ENCODE measurements at regions not wholly inside any gene's neighbourhood (a gene's known extent, or its start where the extent isn't known, plus 50 kb on each side); places are given as distances from the start of the nearest gene placed in this dataset.

GRCh38 chr2:235319095-235319494 is 174.7 kb upstream of the AGAP1 start:
- H3K27ac ChIP-seq (ENCODE audit: low read length): no peak overlapping the region
- BruUV-seq (replicated peaks): no TSS peak
- CTCF ChIA-PET: no interaction called here
- TF ChIP-seq, protein P1, sequence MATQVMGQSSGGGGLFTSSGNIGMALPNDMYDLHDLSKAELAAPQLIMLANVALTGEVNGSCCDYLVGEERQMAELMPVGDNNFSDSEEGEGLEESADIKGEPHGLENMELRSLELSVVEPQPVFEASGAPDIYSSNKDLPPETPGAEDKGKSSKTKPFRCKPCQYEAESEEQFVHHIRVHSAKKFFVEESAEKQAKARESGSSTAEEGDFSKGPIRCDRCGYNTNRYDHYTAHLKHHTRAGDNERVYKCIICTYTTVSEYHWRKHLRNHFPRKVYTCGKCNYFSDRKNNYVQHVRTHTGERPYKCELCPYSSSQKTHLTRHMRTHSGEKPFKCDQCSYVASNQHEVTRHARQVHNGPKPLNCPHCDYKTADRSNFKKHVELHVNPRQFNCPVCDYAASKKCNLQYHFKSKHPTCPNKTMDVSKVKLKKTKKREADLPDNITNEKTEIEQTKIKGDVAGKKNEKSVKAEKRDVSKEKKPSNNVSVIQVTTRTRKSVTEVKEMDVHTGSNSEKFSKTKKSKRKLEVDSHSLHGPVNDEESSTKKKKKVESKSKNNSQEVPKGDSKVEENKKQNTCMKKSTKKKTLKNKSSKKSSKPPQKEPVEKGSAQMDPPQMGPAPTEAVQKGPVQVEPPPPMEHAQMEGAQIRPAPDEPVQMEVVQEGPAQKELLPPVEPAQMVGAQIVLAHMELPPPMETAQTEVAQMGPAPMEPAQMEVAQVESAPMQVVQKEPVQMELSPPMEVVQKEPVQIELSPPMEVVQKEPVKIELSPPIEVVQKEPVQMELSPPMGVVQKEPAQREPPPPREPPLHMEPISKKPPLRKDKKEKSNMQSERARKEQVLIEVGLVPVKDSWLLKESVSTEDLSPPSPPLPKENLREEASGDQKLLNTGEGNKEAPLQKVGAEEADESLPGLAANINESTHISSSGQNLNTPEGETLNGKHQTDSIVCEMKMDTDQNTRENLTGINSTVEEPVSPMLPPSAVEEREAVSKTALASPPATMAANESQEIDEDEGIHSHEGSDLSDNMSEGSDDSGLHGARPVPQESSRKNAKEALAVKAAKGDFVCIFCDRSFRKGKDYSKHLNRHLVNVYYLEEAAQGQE (IDR thresholded peaks at IDR 0.05; ENCODE audit: insufficient read depth in 1 of 2, low read depth in 2 of 2, low read length in 1 of 2): no peak
- TF ChIP-seq POLR2AphosphoS5 (IDR thresholded peaks at IDR 0.05; ENCODE audit: low read depth, low read length) (no peak), SIN3A (IDR thresholded peaks at IDR 0.05; ENCODE audit: borderline replicate concordance, insufficient read depth, low read depth, low read length) (no peak)
- TF ChIP-seq, protein P2, sequence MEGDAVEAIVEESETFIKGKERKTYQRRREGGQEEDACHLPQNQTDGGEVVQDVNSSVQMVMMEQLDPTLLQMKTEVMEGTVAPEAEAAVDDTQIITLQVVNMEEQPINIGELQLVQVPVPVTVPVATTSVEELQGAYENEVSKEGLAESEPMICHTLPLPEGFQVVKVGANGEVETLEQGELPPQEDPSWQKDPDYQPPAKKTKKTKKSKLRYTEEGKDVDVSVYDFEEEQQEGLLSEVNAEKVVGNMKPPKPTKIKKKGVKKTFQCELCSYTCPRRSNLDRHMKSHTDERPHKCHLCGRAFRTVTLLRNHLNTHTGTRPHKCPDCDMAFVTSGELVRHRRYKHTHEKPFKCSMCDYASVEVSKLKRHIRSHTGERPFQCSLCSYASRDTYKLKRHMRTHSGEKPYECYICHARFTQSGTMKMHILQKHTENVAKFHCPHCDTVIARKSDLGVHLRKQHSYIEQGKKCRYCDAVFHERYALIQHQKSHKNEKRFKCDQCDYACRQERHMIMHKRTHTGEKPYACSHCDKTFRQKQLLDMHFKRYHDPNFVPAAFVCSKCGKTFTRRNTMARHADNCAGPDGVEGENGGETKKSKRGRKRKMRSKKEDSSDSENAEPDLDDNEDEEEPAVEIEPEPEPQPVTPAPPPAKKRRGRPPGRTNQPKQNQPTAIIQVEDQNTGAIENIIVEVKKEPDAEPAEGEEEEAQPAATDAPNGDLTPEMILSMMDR (IDR thresholded peaks at IDR 0.05): no peak
- no peak overlapping the region for H3K4me3 ChIP-seq (ENCODE audit: low read depth in 2 of 2, low read length in 2 of 2)
- DNase-seq (ENCODE audit: low read depth, low spot score): no peak
- in situ Hi-C loops (cut with HindIII; ENCODE audit: low pct_unique_long_range_greater_than_20kb, low sequenced_read_pairs) (no loop called here), intact Hi-C loops (cut with micrococcal nuclease; ENCODE audit: unreplicated experiment) (no loop called here)
- no peaks in the 10 kb centered on the region for H3K36me3 ChIP-seq (ENCODE audit: control insufficient read depth, insufficient read depth, low read length)
- POLR2A ChIA-PET: no interaction called here
- no peaks in the 10 kb centered on the region for H3K9me3 ChIP-seq (ENCODE audit: control insufficient read depth, insufficient read depth, low read depth, low read length)
- H3K4me1 ChIP-seq (ENCODE audit: control insufficient read depth, insufficient read depth, low read length): no peaks in the 10 kb centered on the region
- ATAC-seq: no peak
- no peaks in the 10 kb centered on the region; the same call in 1 of the 2 replicates for H3K27me3 ChIP-seq (ENCODE audit: control insufficient read depth, insufficient read depth, low read length)

DNA sequence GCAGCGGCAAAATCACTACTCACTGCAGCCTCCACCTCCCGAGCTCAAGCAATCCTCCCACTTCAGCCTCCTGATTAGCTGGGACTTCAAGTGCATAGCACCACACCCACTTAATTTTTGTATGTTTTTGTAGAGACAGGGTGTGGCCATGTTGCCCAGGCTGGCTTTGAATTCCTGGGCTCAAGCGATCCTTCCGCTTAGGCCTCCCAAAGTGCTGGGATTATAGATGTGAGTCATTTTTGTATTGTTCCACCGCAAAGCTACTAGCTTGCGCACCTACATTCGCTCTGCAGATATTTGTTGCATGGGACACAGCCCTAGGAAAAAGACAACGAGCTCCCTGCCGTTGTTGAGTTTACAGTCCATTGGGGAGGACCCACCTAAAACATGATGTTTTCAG is 173.5 kb upstream of the AGAP1 start:
- ATAC-seq (no peak), DNase-seq (ENCODE audit: low read depth, low spot score) (no peak)
- Histone ChIP-seq H3K27ac (ENCODE audit: low read length) (no peak overlapping the region), H3K9me3 (ENCODE audit: control insufficient read depth, insufficient read depth, low read depth, low read length) (no peaks in the 10 kb centered on the region), H3K27me3 (ENCODE audit: control insufficient read depth, insufficient read depth, low read length) (peaks cover 4% of the 10 kb centered on the region), H3K36me3 (ENCODE audit: control insufficient read depth, insufficient read depth, low read length) (no peaks in the 10 kb centered on the region), H3K4me1 (ENCODE audit: control insufficient read depth, insufficient read depth, low read length) (no peaks in the 10 kb centered on the region; the same call in 1 of the 2 replicates), H3K4me3 (ENCODE audit: low read depth in 2 of 2, low read length in 2 of 2) (no peak overlapping the region)
- BruUV-seq (replicated peaks): no TSS peak
- TF ChIP-seq TCF7L2 (IDR thresholded peaks at IDR 0.05; ENCODE audit: low read depth, low read length) (no peak), POLR2AphosphoS5 (IDR thresholded peaks at IDR 0.05; ENCODE audit: low read depth, low read length) (no peak), SIN3A (IDR thresholded peaks at IDR 0.05; ENCODE audit: borderline replicate concordance, insufficient read depth, low read depth, low read length) (no peak)
- TF ChIP-seq, protein P2 (IDR thresholded peaks at IDR 0.05): no peak
- TF ChIP-seq, protein P1 (IDR thresholded peaks at IDR 0.05; ENCODE audit: insufficient read depth in 1 of 2, low read depth in 2 of 2, low read length in 1 of 2): no peak
- intact Hi-C loops (cut with micrococcal nuclease; ENCODE audit: unreplicated experiment) (no loop called here), in situ Hi-C loops (cut with HindIII; ENCODE audit: low pct_unique_long_range_greater_than_20kb, low sequenced_read_pairs) (no loop called here)
- CTCF ChIA-PET: no interaction called here
- POLR2A ChIA-PET: no interaction called here
